ENCODE measurements at regions not wholly inside any gene's neighbourhood (a gene's known extent, or its start where the extent isn't known, plus 50 kb on each side); places are given as distances from the start of the nearest gene placed in this dataset.
"Not testable (repeated sequence)": the region's sequence is repeated elsewhere in the genome, so short reads cannot be mapped to it uniquely, and the experiment has no call there.

DNA sequence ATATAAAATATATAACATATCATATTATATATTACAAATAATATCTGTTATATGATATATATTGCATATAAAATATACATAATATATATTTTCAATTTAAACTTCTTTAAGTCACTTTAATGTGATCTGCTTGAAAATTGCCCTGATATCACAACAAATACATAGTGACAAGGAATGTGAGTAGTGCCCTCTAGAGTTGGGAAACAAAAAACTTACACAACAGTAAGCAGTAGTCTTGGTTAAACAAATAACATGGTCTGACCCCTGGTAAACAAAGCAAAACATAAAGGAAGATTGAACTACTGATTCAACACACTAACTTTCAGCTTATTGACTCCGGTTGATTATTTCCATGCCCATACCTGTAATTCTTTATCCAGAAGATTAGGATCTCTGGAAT is 188.3 kb upstream of the NMUR2 start:
- DNase-seq: no peak
- Histone ChIP-seq H3K36me3 (no peaks in the 10 kb centered on the region), H3K9me3 (no peaks in the 10 kb centered on the region), H3K4me1 (no peaks in the 10 kb centered on the region), H3K27ac (no peak overlapping the region), H3K27me3 (no peaks in the 10 kb centered on the region), H3K4me3 (no peak overlapping the region)
- 65 to 88% methylated on average over 1 of the region's 1 CpG for WGBS, 2 donors
- TF ChIP-seq POLR2A (IDR thresholded peaks at IDR 0.05): no peak
- TF ChIP-seq, protein P1, sequence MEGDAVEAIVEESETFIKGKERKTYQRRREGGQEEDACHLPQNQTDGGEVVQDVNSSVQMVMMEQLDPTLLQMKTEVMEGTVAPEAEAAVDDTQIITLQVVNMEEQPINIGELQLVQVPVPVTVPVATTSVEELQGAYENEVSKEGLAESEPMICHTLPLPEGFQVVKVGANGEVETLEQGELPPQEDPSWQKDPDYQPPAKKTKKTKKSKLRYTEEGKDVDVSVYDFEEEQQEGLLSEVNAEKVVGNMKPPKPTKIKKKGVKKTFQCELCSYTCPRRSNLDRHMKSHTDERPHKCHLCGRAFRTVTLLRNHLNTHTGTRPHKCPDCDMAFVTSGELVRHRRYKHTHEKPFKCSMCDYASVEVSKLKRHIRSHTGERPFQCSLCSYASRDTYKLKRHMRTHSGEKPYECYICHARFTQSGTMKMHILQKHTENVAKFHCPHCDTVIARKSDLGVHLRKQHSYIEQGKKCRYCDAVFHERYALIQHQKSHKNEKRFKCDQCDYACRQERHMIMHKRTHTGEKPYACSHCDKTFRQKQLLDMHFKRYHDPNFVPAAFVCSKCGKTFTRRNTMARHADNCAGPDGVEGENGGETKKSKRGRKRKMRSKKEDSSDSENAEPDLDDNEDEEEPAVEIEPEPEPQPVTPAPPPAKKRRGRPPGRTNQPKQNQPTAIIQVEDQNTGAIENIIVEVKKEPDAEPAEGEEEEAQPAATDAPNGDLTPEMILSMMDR (IDR thresholded peaks at IDR 0.05): no peak
- intact Hi-C loops (cut with DNase I): no loop called here

DNA sequence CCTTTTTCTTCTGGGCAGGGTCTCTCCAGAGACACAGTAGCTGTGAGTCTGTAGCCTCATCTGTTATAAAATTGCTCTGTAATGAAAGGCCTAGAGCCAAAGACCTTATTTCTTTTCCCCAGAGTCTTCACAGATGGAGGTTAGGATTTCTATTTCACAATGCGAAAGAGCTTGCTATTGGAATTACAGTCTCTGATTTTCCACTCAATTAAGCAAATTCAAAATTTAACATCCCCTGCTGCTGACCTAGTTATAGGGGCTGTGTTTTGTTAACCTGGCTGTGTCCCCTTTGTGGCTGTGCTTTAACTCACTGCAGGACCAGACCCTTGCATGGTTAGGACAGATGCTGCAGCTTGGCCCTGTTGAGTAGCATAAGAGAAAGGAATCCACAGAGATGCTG is 190.3 kb upstream of the NMUR2 start:
- Histone ChIP-seq H3K4me1 (no peaks in the 10 kb centered on the region), H3K27ac (no peak overlapping the region), H3K27me3 (no peaks in the 10 kb centered on the region), H3K9me3 (no peaks in the 10 kb centered on the region), H3K36me3 (no peaks in the 10 kb centered on the region), H3K4me3 (no peak overlapping the region)
- intact Hi-C loops (cut with DNase I): no loop called here
- no peak for DNase-seq
- TF ChIP-seq, protein P1 (IDR thresholded peaks at IDR 0.05): no peak
- TF ChIP-seq POLR2A (IDR thresholded peaks at IDR 0.05): no peak
- 75 to 100% methylated on average over 1 of the region's 1 CpG for WGBS, 2 donors

DNA sequence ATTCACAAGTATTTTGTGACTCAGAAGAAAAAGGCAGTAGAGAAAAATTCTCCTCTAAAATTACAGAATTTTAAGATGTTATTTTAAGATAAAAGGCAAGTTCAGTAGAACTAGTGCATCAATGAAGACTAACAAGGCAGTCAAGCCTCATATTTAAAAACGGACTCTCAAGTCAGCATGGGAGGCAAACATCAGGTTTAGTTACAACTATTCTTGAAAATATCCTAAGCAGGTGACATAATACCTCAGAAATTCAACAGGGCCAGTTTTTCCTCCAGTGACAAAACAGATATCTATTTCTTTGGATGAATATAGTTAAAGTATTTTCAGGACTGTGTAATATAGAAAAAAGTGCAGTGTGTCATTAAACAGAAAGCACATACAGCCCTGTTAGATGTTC is 194.0 kb upstream of the NMUR2 start:
- TF ChIP-seq, protein P1 (IDR thresholded peaks at IDR 0.05): no peak
- no peak for TF ChIP-seq POLR2A (IDR thresholded peaks at IDR 0.05)
- DNase-seq: no peak
- 39 to 52% methylated on average over 1 of the region's 1 CpG for WGBS, 2 donors
- no peak overlapping the region for H3K4me3 ChIP-seq
- no peaks in the 10 kb centered on the region for H3K4me1 ChIP-seq
- no peaks in the 10 kb centered on the region for H3K27me3 ChIP-seq
- no peak overlapping the region for H3K27ac ChIP-seq
- intact Hi-C loops (cut with DNase I): no loop called here
- no peaks in the 10 kb centered on the region for H3K9me3 ChIP-seq
- no peaks in the 10 kb centered on the region for H3K36me3 ChIP-seq

DNA sequence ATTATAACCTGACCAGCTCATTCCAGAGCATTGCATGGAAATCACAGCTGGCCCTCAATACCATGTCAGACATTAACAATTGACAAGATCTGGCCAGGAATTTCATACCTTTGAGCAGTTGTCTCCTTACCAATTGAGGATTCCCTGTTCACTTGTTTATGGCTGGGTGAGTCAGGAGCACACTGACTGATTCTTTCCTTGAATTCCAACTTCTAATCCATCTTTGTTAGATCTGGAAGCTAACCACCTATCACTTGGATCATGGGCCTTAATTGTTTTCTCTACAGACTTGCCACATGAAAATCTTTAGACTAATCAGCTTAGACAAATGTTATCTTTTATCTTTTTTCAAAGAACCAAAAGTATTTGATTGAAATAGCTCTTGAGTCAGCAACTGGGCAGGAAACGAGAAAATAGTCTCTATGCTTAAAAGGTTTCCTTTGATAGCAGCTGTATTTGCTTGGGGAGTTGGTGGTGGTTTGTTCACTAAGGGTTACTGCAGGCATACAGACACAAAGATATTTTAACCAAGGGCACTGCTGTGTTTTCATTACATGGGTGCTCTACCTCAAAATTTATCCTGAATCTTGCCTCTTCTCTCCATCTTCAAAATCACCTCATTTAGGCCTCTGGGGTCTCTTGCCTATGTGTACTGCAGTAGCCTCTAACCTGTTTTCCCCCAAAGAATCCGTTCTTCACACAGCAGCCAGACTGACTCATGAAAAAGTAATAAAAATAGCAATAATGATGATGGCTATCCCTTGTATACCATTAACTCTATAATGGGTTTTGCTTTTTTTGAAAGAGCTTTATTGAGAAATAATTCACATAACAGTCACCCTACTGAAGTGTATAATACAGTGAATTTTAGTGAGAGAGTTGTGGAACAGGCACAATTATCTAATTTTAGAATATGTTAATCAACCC is 197.0 kb upstream of the NMUR2 start:
- no peaks in the 10 kb centered on the region for H3K27me3 ChIP-seq
- TF ChIP-seq, protein P1 (IDR thresholded peaks at IDR 0.05): no peak
- no peak for TF ChIP-seq POLR2A (IDR thresholded peaks at IDR 0.05)
- no peak overlapping the region for H3K4me3 ChIP-seq
- no peaks in the 10 kb centered on the region for H3K4me1 ChIP-seq
- no peak overlapping the region for H3K27ac ChIP-seq
- H3K9me3 ChIP-seq: no peaks in the 10 kb centered on the region
- intact Hi-C loops (cut with DNase I): no loop called here
- DNase-seq: no peak
- no peaks in the 10 kb centered on the region for H3K36me3 ChIP-seq
- WGBS, 2 donors: 32 to 55% methylated on average over 2 of the region's 2 CpGs

DNA sequence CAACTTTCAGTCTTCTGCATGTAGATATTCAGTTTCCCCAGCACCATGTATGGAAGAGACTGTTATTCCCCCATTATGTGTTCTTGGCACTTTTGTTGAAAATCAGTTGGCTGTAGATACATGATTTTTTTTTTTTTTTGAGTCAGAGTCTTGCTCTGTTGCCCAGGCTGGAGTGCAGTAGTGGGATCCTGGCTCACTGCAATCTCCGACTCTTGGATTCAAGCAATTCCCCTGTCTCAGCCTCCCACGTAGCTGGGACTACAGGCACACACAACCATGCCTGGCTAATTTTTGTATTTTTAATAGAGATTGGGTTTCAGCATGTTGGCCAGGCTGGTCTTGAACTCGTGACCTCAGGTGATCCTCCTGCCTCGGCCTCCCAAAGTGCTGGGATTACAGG is 201.0 kb upstream of the NMUR2 start:
- not testable (repeated sequence) for H3K9me3 ChIP-seq, H3K27me3 ChIP-seq

More for the DNA sequence above, 201.0 kb upstream of the NMUR2 start:
- H3K27ac ChIP-seq; H3K4me1 ChIP-seq; H3K4me3 ChIP-seq; H3K36me3 ChIP-seq; intact Hi-C loops (cut with DNase I); DNase-seq: not testable (repeated sequence)
- 72 to 76% methylated on average over 4 of the region's 4 CpGs for WGBS, 2 donors
